GM18520 (cell line): ENCODE measurements at regions not wholly inside any gene's neighbourhood (a gene's known extent, or its start where the extent isn't known, plus 50 kb on each side); places are given as distances from the start of the nearest gene placed in this dataset.

Experiments
- ATAC-seq: cut with Tn5 transposase; IDR thresholded peaks from one replicate; pipeline ENCODE4 v1.9.1; 2021; ENCODE audit not compliant: unreplicated experiment

- no peak for ATAC-seq
These were observed 133.4 kb upstream of the FNDC3A start for GRCh38 chr13:48842316-48842715.

DNA sequence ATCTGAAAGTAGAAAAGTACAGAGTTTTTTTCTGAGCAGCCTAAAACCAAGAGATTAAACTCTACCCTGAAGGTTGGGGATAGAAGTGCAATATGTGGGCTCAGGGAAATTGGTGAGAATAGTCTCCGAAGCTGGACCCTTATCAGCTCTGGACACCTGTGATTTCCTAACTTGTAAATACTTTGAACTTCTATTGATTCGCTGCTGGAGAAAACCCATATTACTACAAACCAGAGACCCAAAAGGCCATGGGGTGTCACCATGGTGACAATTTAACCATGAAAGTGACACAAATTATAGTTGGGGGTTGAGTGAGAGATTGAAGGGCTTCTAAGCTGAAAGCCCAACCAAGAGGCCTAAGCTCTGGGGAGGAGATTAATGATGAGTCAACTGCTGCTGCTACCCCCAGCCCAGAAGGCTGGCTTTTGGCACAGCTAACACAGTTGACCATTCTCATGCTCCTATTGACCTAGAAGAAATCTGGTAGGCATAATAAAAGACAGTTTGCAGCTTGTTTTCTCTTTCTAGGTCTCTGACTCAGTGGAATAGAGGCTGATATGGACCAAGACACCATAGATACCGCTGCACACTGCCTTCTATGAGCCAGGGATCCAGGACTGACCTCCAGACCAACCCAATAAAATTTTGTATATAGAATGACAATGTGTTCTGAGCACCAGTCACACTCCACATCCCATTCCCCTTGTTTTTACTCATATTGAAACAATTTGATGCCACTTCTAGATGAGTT lies 131.9 kb upstream of the FNDC3A start:
- ATAC-seq, result no peak

DNA sequence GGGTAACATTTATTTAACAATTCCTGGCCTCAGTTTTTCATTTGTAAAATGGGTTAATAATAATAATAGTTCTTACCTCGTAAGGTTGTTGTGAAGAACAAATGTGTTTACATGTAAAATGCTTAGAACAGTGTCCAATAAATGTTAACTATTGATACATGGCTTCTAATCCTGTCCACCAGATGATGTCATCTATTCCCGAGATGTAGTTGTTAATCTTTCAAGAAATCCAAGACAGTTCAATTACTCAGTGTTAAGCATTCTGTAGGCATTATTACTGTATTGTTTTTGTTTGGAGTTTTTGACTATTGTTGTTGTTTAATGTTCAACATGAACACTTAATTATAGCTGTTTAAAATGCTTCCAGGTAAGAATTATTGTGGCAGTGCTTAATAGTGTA lies 131.0 kb upstream of the FNDC3A start:
- ATAC-seq, result no peak

- no peak for ATAC-seq
These were observed 126.2 kb upstream of the FNDC3A start for GRCh38 chr13:48849515-48849914.

- ATAC-seq, result no peak
These were observed 124.0 kb upstream of the FNDC3A start for GRCh38 chr13:48851707-48852106.

GRCh38 chr13:48852911-48853727 lies 122.6 kb upstream of the FNDC3A start:
- no peak for ATAC-seq

DNA sequence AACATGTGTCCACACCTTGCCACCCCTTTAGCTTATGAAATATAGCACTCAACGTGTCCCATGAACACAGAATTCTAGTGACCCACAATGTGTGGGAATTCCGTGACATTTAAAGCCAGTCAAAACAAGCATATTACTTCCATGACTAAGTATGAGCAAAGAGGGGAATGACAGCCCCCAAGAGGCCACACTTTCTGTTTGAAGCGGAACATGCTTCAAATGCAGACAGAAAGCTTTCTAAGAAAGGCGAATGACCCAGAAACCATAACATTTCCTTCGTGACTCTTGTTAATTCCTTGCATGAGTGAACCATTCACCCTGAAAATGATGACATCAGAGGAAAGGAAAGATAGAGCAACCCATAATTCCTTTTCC lies 122.0 kb upstream of the FNDC3A start:
- ATAC-seq, result no peak

DNA sequence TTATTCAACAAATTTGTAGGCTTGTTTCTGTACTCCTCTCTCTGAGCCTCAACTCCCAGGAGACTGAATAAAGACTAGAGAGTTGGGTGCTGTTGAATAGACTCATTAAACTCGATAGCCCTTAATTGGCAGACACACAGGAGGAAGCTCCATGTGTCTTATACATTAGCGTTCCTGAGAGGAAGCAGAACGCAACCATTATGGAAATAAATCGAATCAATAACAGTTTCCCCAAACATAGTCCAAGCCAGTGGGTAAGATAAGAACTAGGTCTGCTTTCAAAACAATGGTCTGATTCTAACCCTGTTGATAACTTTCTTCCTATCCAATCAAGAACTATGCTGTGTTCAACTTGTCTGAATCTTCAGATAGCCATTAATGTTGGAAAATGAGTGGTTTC lies 118.1 kb upstream of the FNDC3A start:
- ATAC-seq, result no peak

DNA sequence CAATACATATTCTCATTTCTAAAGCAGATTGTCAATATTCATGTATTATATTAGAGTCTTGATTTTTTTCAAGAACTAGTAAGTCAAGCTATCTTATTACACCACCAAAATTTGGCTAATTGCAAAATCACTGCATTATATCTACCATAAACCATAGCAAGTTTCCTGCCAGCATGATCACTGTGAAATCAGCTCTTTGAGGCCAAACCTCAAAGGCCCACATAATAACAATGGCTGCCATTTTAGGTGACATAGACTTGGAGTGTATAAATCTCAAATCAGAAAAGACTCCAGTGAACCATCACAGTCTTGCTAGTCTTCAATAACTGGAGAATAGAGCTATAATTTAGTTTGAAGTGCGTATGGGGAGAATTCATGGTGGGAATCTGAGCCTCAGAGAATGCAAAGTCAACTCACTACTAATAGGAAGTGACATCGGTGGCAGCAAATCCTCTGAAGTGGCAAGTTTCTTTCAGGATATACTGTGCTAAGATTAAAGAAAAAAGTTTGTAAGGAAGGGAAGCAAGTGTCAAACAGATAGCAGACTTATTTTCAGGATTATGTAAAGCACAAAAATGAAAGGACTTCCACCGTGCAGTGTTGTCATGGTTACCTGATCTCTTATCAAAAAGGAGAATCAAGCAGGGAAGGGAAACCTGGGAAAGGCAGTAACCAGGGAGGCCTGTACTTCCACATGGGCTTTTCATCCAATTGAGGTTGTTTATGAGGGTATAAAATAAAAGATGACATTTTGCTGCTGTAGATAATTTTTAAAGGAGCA lies 117.4 kb upstream of the FNDC3A start:
- ATAC-seq, result no peak

DNA sequence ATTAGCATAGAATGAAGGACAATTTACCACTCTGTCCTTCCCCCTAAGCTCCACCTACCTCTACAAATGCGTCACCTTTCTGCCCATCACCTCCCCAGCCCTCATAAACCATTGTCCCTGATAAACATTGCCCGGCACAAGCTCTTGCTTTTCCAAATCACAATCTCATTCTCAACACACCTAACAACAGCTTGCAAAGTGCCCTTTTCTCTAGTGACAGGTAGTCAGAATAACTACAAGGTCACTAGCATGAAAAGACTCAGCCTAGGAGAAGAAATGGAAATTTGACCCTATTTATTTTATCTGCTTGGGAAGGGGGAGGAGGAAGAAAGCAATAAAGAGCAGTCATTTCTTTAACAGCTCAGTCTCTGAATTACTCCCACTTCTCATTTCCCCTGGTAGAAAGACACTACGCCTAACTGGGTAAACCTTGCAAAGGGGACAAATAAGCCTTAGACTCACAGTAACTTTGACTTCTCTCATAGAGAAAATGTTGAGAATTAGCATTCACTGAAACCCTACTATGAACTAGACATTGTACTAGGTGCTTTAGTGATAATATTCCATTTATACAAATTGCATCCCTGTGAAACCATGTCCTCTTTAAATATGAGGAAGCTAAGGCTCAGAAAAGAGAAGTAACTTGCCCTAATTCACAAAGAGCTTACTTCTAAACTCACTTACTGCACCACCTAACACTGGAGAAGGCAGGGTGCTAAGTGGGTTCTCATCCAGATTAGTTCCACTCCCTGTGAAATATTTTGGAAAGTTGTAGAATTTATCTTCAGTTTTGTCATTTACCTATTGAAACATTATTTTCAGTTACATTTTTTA lies 116.2 kb upstream of the FNDC3A start:
- no peak for ATAC-seq

GRCh38 chr13:48860364-48860763 lies 115.3 kb upstream of the FNDC3A start:
- no peak for ATAC-seq

GRCh38 chr13:48862572-48862971 lies 113.1 kb upstream of the FNDC3A start:
- ATAC-seq, result no peak

- ATAC-seq, result no peak
These were observed 111.6 kb upstream of the FNDC3A start for GRCh38 chr13:48864100-48864499.

DNA sequence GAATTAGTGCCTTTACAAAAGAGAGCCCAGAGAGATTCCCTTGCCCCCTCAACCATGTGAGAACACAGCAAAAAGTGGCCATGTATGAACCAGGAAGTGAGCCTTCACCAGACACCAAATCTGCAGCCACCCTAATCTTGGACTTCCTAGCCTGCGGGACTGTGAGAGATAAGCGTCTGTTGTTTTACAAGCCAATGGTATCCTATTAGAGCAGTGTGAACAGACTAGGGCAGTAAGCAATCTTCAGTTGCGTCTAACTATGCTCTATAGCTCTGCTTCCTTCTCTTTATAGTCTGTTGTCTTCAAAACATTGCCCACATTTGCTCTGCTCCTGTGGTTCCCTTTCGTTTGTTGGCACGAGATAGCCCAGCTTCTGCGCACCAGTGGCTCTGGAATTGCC lies 109.5 kb upstream of the FNDC3A start:
- no peak for ATAC-seq

- no peak for ATAC-seq
These were observed 102.6 kb upstream of the FNDC3A start for GRCh38 chr13:48873081-48873480.

GRCh38 chr13:48873587-48873986 lies 102.1 kb upstream of the FNDC3A start:
- ATAC-seq, result no peak

DNA sequence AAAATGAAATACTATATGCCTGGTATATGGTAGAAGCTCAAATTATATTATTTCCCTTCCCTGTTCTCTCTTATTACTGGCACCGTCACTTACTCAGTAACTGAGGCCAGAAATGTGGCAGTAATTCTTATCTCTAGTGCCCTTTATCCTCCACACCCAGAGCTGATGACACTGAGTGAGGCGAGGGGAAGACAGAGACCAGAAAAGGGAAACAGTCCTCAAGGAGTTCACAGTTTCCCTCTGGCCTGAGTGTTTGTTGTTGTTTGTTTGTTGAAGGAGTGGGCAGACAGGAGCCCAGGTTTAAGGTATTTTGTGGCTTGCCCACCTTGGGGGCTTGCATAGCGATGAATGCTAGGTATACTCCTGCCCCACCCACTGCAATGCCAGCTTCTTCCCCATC lies 101.5 kb upstream of the FNDC3A start:
- ATAC-seq, result no peak

- ATAC-seq, result no peak
These were observed 100.7 kb upstream of the FNDC3A start for GRCh38 chr13:48875047-48875446.

GRCh38 chr13:48876289-48876688 lies 99.4 kb upstream of the FNDC3A start:
- ATAC-seq, result no peak

- ATAC-seq, result no peak
These were observed 96.3 kb upstream of the FNDC3A start for GRCh38 chr13:48879432-48879831.

DNA sequence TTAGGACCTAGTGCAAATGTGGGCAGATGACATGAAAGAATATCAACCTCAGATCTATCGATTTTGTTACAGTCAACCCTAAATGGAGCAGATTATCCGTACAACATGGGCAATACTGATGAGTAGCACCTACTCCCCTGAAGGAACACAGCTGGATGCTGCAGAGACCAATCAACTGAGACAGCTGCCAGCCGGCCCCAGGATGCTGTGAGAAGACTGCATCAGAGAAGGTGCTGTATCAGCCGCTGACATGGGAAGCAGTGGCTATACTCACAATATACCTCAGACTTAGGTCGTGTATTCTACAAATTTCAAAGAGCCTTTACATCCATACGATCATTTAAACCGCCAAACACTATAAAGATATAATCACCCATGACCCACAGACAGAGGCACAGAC lies 95.9 kb upstream of the FNDC3A start:
- ATAC-seq, result no peak
